PFSK-1 (cell line): ENCODE measurements at regions not wholly inside any gene's neighbourhood (a gene's known extent, or its start where the extent isn't known, plus 50 kb on each side); places are given as distances from the start of the nearest gene placed in this dataset.

ENCODE experiments used
- POLR2AphosphoS5 ChIP-seq: IDR thresholded peaks from 2 replicates; pipeline ENCODE4 v1.6.1; 2012; ENCODE audit warnings: low read depth, mild to moderate bottlenecking, control low read depth, low read length, moderate library complexity
- REST ChIP-seq, 2 experiments: IDR thresholded peaks; 2 replicates each; pipeline versions ENCODE4 v1.6.1 to v1.8.0; 2011 to 2012; ENCODE audit warnings: low read depth in 2 of 2, low read length in 2 of 2, control low read depth in 1 of 2, inconsistent platforms in 1 of 2, mild to moderate bottlenecking in 1 of 2, moderate library complexity in 1 of 2; ENCODE audit not compliant: insufficient read depth in 1 of 2
- TAF1 ChIP-seq: IDR thresholded peaks from 2 replicates; pipeline ENCODE4 v1.6.1; 2012; ENCODE audit warnings: low read length, control low read depth, borderline replicate concordance; ENCODE audit not compliant: insufficient read depth

- TF ChIP-seq TAF1 (no peak), POLR2AphosphoS5 (no peak), REST (IDR thresholded peaks at IDR 0.05; ENCODE audit: insufficient read depth in 1 of 2, low read depth in 2 of 2, low read length in 2 of 2) (no peak)
Observed at GRCh38 chr4:62816566-62816965, 1592.7 kb downstream of the TECRL start.
